ENCODE measurements at regions not wholly inside any gene's neighbourhood (a gene's known extent, or its start where the extent isn't known, plus 50 kb on each side); places are given as distances from the start of the nearest gene placed in this dataset.
"Not testable (repeated sequence)": the region's sequence is repeated elsewhere in the genome, so short reads cannot be mapped to it uniquely, and the experiment has no call there.

GRCh38 chr5:50898966-50899365 lies 232.5 kb downstream of the PARP8 start:
- DNase-seq (ENCODE audit: low read depth), result no peak

- DNase-seq (ENCODE audit: low read depth), result no peak
Observed at GRCh38 chr5:50900952-50901510, 234.6 kb downstream of the PARP8 start.

- no peak for DNase-seq (ENCODE audit: low read depth)
Observed at GRCh38 chr5:50903651-50904050, 237.2 kb downstream of the PARP8 start.

GRCh38 chr5:50905996-50906570 lies 239.6 kb downstream of the PARP8 start:
- DNase-seq (ENCODE audit: low read depth), result no peak

- DNase-seq (ENCODE audit: low read depth), result not testable (repeated sequence)
Observed at GRCh38 chr5:50920160-50920559, 253.7 kb downstream of the PARP8 start.

GRCh38 chr5:50921366-50922133 lies 255.1 kb downstream of the PARP8 start:
- no peak for DNase-seq (ENCODE audit: low read depth)

GRCh38 chr5:50922134-50922941 lies 255.9 kb downstream of the PARP8 start:
- DNase-seq (ENCODE audit: low read depth), result not testable (repeated sequence)

GRCh38 chr5:50922942-50923767 lies 256.7 kb downstream of the PARP8 start:
- DNase-seq (ENCODE audit: low read depth), result no peak

GRCh38 chr5:50923768-50924494 lies 257.5 kb downstream of the PARP8 start:
- no peak for DNase-seq (ENCODE audit: low read depth)

- no peak for DNase-seq (ENCODE audit: low read depth)
Observed at GRCh38 chr5:50927953-50928352, 261.5 kb downstream of the PARP8 start.

GRCh38 chr5:50929174-50929573 lies 262.7 kb downstream of the PARP8 start:
- no peak for DNase-seq (ENCODE audit: low read depth)

- DNase-seq (ENCODE audit: low read depth), result no peak
Observed at GRCh38 chr5:50934343-50934742, 267.9 kb downstream of the PARP8 start.

- no peak for DNase-seq (ENCODE audit: low read depth)
Observed at GRCh38 chr5:50945139-50945538, 278.7 kb downstream of the PARP8 start.

GRCh38 chr5:50947906-50948683 lies 281.7 kb downstream of the PARP8 start:
- no peak for DNase-seq (ENCODE audit: low read depth)

GRCh38 chr5:50953290-50953689 lies 286.9 kb downstream of the PARP8 start:
- no peak for DNase-seq (ENCODE audit: low read depth)

GRCh38 chr5:50958852-50959457 lies 292.5 kb downstream of the PARP8 start:
- DNase-seq (ENCODE audit: low read depth), result peak; percentile 57

GRCh38 chr5:50962934-50963872 lies 296.8 kb downstream of the PARP8 start:
- DNase-seq (ENCODE audit: low read depth), result peak; percentile 59

GRCh38 chr5:50963971-50964745 lies 297.7 kb downstream of the PARP8 start:
- DNase-seq (ENCODE audit: low read depth), result no peak
